Lower leg skin (tissue), 4 donors: ENCODE measurements at regions not wholly inside any gene's neighbourhood (a gene's known extent, or its start where the extent isn't known, plus 50 kb on each side); places are given as distances from the start of the nearest gene placed in this dataset.
A peak's percentile ranks its signal among the peaks of the same experiment; 100 is the strongest.

Experiments used
- DNase-seq, 2 donors: peaks; one replicate each; pipeline ENCODE4 v3.0.0-alpha.2; 2019; ENCODE audit warnings: low spot score in 2 of 2
- H3K4me3 ChIP-seq: fragments of 200-600 bp; sonication (generic); 2 replicates; pipeline ENCODE4 v1.5.1; 2017; ENCODE audit warnings: mild to moderate bottlenecking, low read depth; ENCODE audit not compliant: poor library complexity, severe bottlenecking
- CTCF ChIP-seq, 3 donors: fragments of 450-650 bp; IDR thresholded peaks; one replicate each; pipeline ENCODE4 v1.5.1; 2016; ENCODE audit warnings: antibody characterized with exemption in 3 of 3, mild to moderate bottlenecking in 3 of 3, moderate library complexity in 2 of 3
- POLR2A ChIP-seq, 2 donors: fragments of 450-650 bp; IDR thresholded peaks; one replicate each; pipeline ENCODE4 v1.6.1; 2016 to 2017; ENCODE audit warnings: antibody characterized with exemption in 2 of 2, mild to moderate bottlenecking in 1 of 2, moderate library complexity in 1 of 2
- WGBS, 2 donors: methylation state at CpG; one replicate each; pipeline ENCODE4 v1.1.5; 2018; 5-methylcytosine and 5-hydroxymethylcytosine counted together
- intact Hi-C: fragments of 100-400 bp; cut with DNase I; formaldehyde crosslinking; loops from one replicate; pipeline ENCODE4 v1.15.0; 2023; ENCODE audit warnings: low total_unique reads

DNA sequence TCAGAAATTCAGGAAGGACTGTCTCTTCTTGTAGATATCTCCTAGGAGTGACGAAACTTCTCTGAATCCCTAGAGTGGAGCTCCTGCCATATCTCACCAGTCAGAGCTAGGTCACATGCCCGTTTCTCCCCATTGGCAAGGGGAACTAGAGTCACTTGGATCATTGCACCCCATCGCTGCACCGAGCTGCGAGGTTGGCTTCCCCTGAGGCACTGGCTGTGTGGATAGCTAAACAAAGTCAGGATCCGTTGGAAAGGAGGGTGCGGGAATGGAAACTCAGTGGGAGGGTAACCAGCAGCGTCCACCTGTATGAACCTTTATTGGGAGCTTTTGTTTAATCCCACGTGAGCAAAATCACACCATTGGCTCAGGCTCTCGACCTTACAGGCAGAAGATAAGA, 283.8 kb downstream of the BRD1 start:
- intact Hi-C loops, result no loop called here
- 59 to 68% methylated on average over 10 of the region's 10 CpGs for WGBS, 2 donors
- DNase-seq, result peak in 1 of 2 donors; percentile 45
- H3K4me3 ChIP-seq, result no peak overlapping the region
- no peak for TF ChIP-seq CTCF (IDR thresholded peaks at IDR 0.05)
- no peak for TF ChIP-seq POLR2A (IDR thresholded peaks at IDR 0.05)

DNA sequence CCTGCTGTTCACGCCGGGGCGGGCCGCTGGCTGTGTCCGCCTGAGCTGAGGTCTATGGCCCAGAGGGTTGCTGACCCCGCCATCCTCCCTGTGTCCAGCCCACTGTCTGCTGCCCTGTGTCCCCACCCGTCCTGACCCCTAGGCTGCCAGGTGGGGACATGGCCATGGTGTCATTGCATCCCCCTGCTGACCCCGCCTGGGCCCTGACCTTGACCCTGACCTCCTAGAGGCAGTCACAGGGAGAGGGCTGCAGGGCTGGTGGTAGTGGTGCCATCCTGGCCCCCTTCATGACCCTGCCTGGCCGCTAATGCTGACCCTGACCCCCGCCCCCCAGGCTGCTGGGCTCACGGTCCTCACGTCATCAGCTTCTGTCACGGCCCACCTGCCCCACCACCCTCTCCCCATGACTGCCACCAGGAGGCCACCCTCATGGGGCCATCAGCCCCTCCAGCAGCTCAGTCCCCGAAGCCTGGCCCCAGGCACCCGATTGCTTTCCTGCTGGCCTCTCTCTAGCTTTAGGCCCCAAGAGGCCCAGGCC, 285.9 kb downstream of the BRD1 start:
- peak in 1 of 2 donors; percentile 81 for DNase-seq
- H3K4me3 ChIP-seq, result no peak overlapping the region
- 89 to 91% methylated on average over 14 to 15 of the region's 15 CpGs for WGBS, 2 donors
- TF ChIP-seq POLR2A (IDR thresholded peaks at IDR 0.05) (no peak), CTCF (IDR thresholded peaks at IDR 0.05) (no peak)
- intact Hi-C loops, result no loop called here

DNA sequence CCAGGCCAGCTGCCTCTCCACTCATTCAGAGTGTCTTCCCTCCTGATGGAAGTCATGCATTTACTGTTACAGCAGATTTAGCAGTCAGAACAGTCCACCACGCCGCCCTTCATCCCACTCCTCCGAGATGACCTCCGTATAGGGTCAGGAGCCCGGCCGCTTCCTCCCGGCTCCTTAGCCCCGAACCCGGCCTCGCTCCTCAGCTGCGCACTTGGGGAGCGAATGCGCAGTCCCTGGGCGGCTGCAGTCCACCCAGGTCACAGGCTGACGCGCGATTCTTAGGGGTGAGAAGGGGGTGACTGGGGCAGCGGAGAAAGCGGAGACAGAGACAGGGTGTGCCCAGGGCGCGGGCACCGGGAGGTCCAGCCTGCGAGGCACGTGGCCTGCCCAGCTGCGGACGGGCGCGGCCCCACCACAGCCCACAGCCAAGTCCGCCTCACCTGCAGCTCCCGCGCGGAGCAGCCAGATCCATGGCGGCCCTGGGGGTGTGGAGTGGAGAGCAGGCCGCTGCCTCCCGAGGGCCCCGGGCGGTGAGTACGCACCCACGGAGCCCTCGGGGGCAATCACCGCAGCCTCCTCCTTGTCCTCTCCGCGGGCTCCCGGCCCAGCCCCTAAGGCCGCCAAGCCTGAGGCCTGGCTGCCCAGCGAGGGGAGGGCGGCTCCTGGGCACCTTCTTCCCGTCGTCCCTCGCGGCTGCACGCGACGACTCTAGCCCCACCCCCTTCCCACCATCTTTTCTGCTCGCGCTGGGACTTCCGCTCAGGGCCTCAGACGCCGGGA, 286.6 kb downstream of the BRD1 start:
- no peak overlapping the region for H3K4me3 ChIP-seq
- DNase-seq, result peak in 1 of 2 donors; percentile 72
- WGBS, 2 donors, result 94% methylated on average over 56 to 59 of the region's 59 CpGs
- intact Hi-C loops, result no loop called here
- TF ChIP-seq CTCF (IDR thresholded peaks at IDR 0.05), result no peak
- TF ChIP-seq POLR2A (IDR thresholded peaks at IDR 0.05), result no peak

- intact Hi-C loops, result no loop called here
- DNase-seq, result peak in 1 of 2 donors; percentile 25
- TF ChIP-seq POLR2A (IDR thresholded peaks at IDR 0.05), result no peak
- no peak overlapping the region for H3K4me3 ChIP-seq
- 78 to 83% methylated on average over 23 of the region's 23 CpGs for WGBS, 2 donors
Observed at GRCh38 chr22:49540084-49540912, 287.4 kb downstream of the BRD1 start.

- peak in 1 of 2 donors; percentile 46 for DNase-seq
- intact Hi-C loops, result no loop called here
- no peak overlapping the region for H3K4me3 ChIP-seq
- TF ChIP-seq CTCF (IDR thresholded peaks at IDR 0.05), result no peak
- TF ChIP-seq POLR2A (IDR thresholded peaks at IDR 0.05), result no peak
- 80 to 82% methylated on average over 6 of the region's 6 CpGs for WGBS, 2 donors
Observed at GRCh38 chr22:49538006-49538405, 289.7 kb downstream of the BRD1 start.

- H3K4me3 ChIP-seq, result no peak overlapping the region
- TF ChIP-seq POLR2A (IDR thresholded peaks at IDR 0.05) (no peak), CTCF (IDR thresholded peaks at IDR 0.05) (no peak)
- intact Hi-C loops, result no loop called here
- peak in 1 of 2 donors; percentile 76 for DNase-seq
- WGBS, 2 donors, result 33 to 36% methylated on average over 17 of the region's 17 CpGs
Observed at GRCh38 chr22:49536571-49537131, 291.0 kb downstream of the BRD1 start.
